H1 (cell line): ENCODE measurements at regions not wholly inside any gene's neighbourhood (a gene's known extent, or its start where the extent isn't known, plus 50 kb on each side); places are given as distances from the start of the nearest gene placed in this dataset.

Experiments
- CTCF ChIA-PET: fragments of 300-600 bp; sonication (Branson Sonifier 250); formaldehyde crosslinking; loops from one replicate; lab custom pipeline; 2021; ENCODE audit not compliant: partially characterized antibody; lab: Charles Lee
- POLR2A ChIA-PET: fragments of 300-600 bp; sonication (Branson Sonifier 250); formaldehyde crosslinking; loops from one replicate; lab custom pipeline; 2021; ENCODE audit warnings: inconsistent platforms; ENCODE audit not compliant: partially characterized antibody; lab: Charles Lee
- DNase-seq, 2 experiments: peaks; one replicate each; pipeline versions ENCODE4 v3.0.0 to v3.0.0-alpha.2; 2010 to 2022; ENCODE audit warnings: low spot score in 2 of 2, low read depth in 1 of 2, mixed read lengths in 1 of 2
- FAIRE-seq: peaks from 2 replicates; lab custom pipeline; 2011; peaks lifted over from hg19 to GRCh38; lab: Jason Lieb, UNC
- H2AFZ ChIP-seq: 2 replicates; pipeline ENCODE4 v1.8.1; 2012; ENCODE audit warnings: low read length, inconsistent platforms
- H2AK5ac ChIP-seq: 2 replicates; pipeline ENCODE4 v1.6.1; 2013; ENCODE audit warnings: low read depth, low read length
- H2BK120ac ChIP-seq: replicated peaks from 2 replicates; pipeline ENCODE3; 2013; ENCODE audit warnings: low read depth, low read length, inconsistent platforms
- H2BK12ac ChIP-seq: 2 replicates; pipeline ENCODE4 v1.6.1; 2013; ENCODE audit warnings: low read depth, low read length
- H2BK15ac ChIP-seq: 2 replicates; pipeline ENCODE4 v1.6.1; 2013; ENCODE audit warnings: low read length
- H2BK20ac ChIP-seq: 2 replicates; pipeline ENCODE4 v1.6.1; 2013; ENCODE audit warnings: low read length
- H2BK5ac ChIP-seq: 2 replicates; pipeline ENCODE4 v1.6.1; 2013; ENCODE audit warnings: low read depth, low read length
- H3K14ac ChIP-seq: 2 replicates; pipeline ENCODE4 v1.6.1; 2013; ENCODE audit warnings: inconsistent platforms; ENCODE audit not compliant: insufficient read length
- H3K18ac ChIP-seq: 2 replicates; pipeline ENCODE4 v1.6.1; 2013; ENCODE audit warnings: low read length; ENCODE audit errors: extremely low read depth
- H3K23ac ChIP-seq: 2 replicates; pipeline ENCODE4 v1.6.1; 2013; ENCODE audit warnings: inconsistent platforms; ENCODE audit not compliant: insufficient read length
- H3K23me2 ChIP-seq: 2 replicates; pipeline ENCODE4 v1.6.1; 2013; ENCODE audit warnings: low read depth, low read length
- H3K27ac ChIP-seq: 2 replicates; pipeline ENCODE4 v1.6.1; 2011; ENCODE audit warnings: low read depth, low read length, inconsistent platforms
- H3K27me3 ChIP-seq, 4 experiments: replicated peaks in 1 of 4; 1 replicate in 1 of 4; 2 replicates in 3 of 4; pipeline versions ENCODE4 v1.6.1 to v1.8.1; 2011 to 2013; ENCODE audit warnings: low read length in 3 of 4, mild to moderate bottlenecking in 3 of 4, inconsistent platforms in 2 of 4, mixed read lengths in 2 of 4, moderate library complexity in 1 of 4; ENCODE audit not compliant: control insufficient read depth in 3 of 4, insufficient read depth in 3 of 4; ENCODE audit errors: extremely low read depth in 1 of 4
- H3K36me3 ChIP-seq, 4 experiments: 2 replicates each; pipeline versions ENCODE4 v1.6.1 to v1.8.1; 2011 to 2013; ENCODE audit warnings: mild to moderate bottlenecking in 4 of 4, low read length in 3 of 4, moderate library complexity in 2 of 4, control low read depth in 1 of 4, inconsistent platforms in 1 of 4; ENCODE audit not compliant: insufficient read depth in 4 of 4, control insufficient read depth in 2 of 4
- H3K4ac ChIP-seq: replicated peaks from 2 replicates; pipeline ENCODE3; 2013; ENCODE audit warnings: low read length, low read depth, mixed read lengths, inconsistent platforms; ENCODE audit not compliant: insufficient read length
- H3K4me1 ChIP-seq, 4 experiments: replicated peaks in 1 of 4; 1 replicate in 1 of 4; 2 replicates in 3 of 4; pipeline versions ENCODE4 v1.6.1 to v1.8.1; 2011 to 2013; ENCODE audit warnings: low read length in 3 of 4, inconsistent platforms in 2 of 4, mixed read lengths in 1 of 4; ENCODE audit not compliant: insufficient read depth in 4 of 4, control insufficient read depth in 3 of 4
- H3K4me2 ChIP-seq, 2 experiments: 2 replicates each; pipeline versions ENCODE4 v1.6.1 to v1.8.1; 2011 to 2013; ENCODE audit warnings: low read depth in 2 of 2, low read length in 2 of 2, control low read depth in 1 of 2, inconsistent platforms in 1 of 2, mild to moderate bottlenecking in 1 of 2; ENCODE audit not compliant: insufficient read depth in 1 of 2
- H3K4me3 ChIP-seq, 4 experiments: fragments of 200-600, 300-600 bp in 1 of 4; sonication (generic), shearing (Covaris generic), sonication (Bioruptor Twin) in 1 of 4; 2 replicates each; pipeline versions ENCODE4 v1.5.1 to v1.8.1; 2011 to 2016; ENCODE audit warnings: low read length in 4 of 4, low read depth in 3 of 4, control low read depth in 2 of 4, inconsistent platforms in 2 of 4, mild to moderate bottlenecking in 2 of 4, mixed read lengths in 1 of 4, moderate library complexity in 1 of 4; ENCODE audit not compliant: insufficient read depth in 2 of 4; ENCODE audit errors: extremely low read depth in 1 of 4
- H3K56ac ChIP-seq: replicated peaks from 2 replicates; pipeline ENCODE3; 2013; ENCODE audit warnings: low read depth, mild to moderate bottlenecking, mixed read lengths, low read length, inconsistent platforms; ENCODE audit not compliant: insufficient read length
- H3K79me1 ChIP-seq: 2 replicates; pipeline ENCODE4 v1.6.1; 2013; ENCODE audit warnings: low read depth, low read length, control low read depth
- H3K79me2 ChIP-seq, 2 experiments: 2 replicates each; pipeline versions ENCODE4 v1.6.1 to v1.8.1; 2012 to 2013; ENCODE audit warnings: low read length in 2 of 2, mild to moderate bottlenecking in 2 of 2, inconsistent platforms in 1 of 2; ENCODE audit not compliant: insufficient read depth in 2 of 2, control insufficient read depth in 1 of 2
- H3K9ac ChIP-seq, 4 experiments: replicated peaks in 1 of 4; 1 replicate in 1 of 4; 2 replicates in 3 of 4; pipeline versions ENCODE4 v1.6.1 to v1.8.1; 2011 to 2013; ENCODE audit warnings: low read depth in 3 of 4, low read length in 3 of 4, control low read depth in 2 of 4, mild to moderate bottlenecking in 2 of 4, moderate library complexity in 2 of 4, inconsistent platforms in 1 of 4; ENCODE audit errors: extremely low read depth in 1 of 4
- H3K9me3 ChIP-seq, 2 experiments: 2 replicates each; pipeline versions ENCODE4 v1.6.1 to v1.8.1; 2012 to 2013; ENCODE audit warnings: mild to moderate bottlenecking in 2 of 2, moderate library complexity in 2 of 2, control low read depth in 1 of 2, inconsistent platforms in 1 of 2, low read depth in 1 of 2, low read length in 1 of 2, mixed read lengths in 1 of 2; ENCODE audit not compliant: insufficient read depth in 2 of 2
- H4K20me1 ChIP-seq, 2 experiments: replicated peaks in 1 of 2; 2 replicates each; pipeline versions ENCODE3 to v1.8.1; 2011 to 2013; ENCODE audit warnings: inconsistent platforms in 2 of 2, low read length in 2 of 2, mild to moderate bottlenecking in 1 of 2; ENCODE audit not compliant: insufficient read depth in 2 of 2, control insufficient read depth in 1 of 2
- H4K5ac ChIP-seq: 2 replicates; pipeline ENCODE4 v1.6.1; 2013; ENCODE audit warnings: low read length, low read depth, mixed read lengths, inconsistent platforms; ENCODE audit not compliant: insufficient read length
- H4K8ac ChIP-seq: 2 replicates; pipeline ENCODE4 v1.8.0; 2013; ENCODE audit warnings: mild to moderate bottlenecking, moderate library complexity, low read length, inconsistent platforms; ENCODE audit not compliant: insufficient read depth; ENCODE audit errors: extremely low read depth
- H4K91ac ChIP-seq: replicated peaks from 2 replicates; pipeline ENCODE3; 2013; ENCODE audit warnings: low read length, mixed read lengths, inconsistent platforms; ENCODE audit not compliant: insufficient read length
- ASH2L ChIP-seq: fragments of 200-600, 300-600 bp; sonication (generic); IDR thresholded peaks from one replicate; pipeline ENCODE4 v1.7.1; 2017; ENCODE audit warnings: low read length
- ATF3 ChIP-seq: IDR thresholded peaks from 2 replicates; pipeline ENCODE4 v1.6.1; 2011; ENCODE audit warnings: low read depth, mild to moderate bottlenecking, low read length; ENCODE audit not compliant: insufficient read depth
- BACH1 ChIP-seq: IDR thresholded peaks from 2 replicates; pipeline ENCODE4 v1.6.1; 2012; ENCODE audit warnings: low read length, improper control_type of control experiment
- CBX8 ChIP-seq: fragments of 300-800, 300-1000 bp; sonication (generic); IDR thresholded peaks from 2 replicates; pipeline ENCODE4 v1.7.1; 2016; ENCODE audit warnings: low read depth, low read length, borderline replicate concordance
- GTF2F1 ChIP-seq: IDR thresholded peaks from 2 replicates; pipeline ENCODE4 v1.6.1; 2012; ENCODE audit warnings: low read depth, low read length, improper control_type of control experiment, borderline replicate concordance
- JUN ChIP-seq: IDR thresholded peaks from 2 replicates; pipeline ENCODE4 v1.6.1; 2011; ENCODE audit warnings: low read depth, mild to moderate bottlenecking, improper control_type of control experiment, low read length
- JUND ChIP-seq: IDR thresholded peaks from 2 replicates; pipeline ENCODE4 v1.6.1; 2011; ENCODE audit warnings: mild to moderate bottlenecking, improper control_type of control experiment, low read length
- NANOG ChIP-seq: IDR thresholded peaks from 2 replicates; pipeline ENCODE4 v1.6.1; 2011; ENCODE audit warnings: low read length, low read depth, mild to moderate bottlenecking, inconsistent platforms; ENCODE audit not compliant: insufficient read depth, poor library complexity, severe bottlenecking
- POLR2AphosphoS5 ChIP-seq: IDR thresholded peaks from 2 replicates; pipeline ENCODE4 v1.6.1; 2011; ENCODE audit warnings: low read depth, low read length
- POU5F1 ChIP-seq: IDR thresholded peaks from 2 replicates; pipeline ENCODE4 v1.6.1; 2011; ENCODE audit warnings: low read depth, mild to moderate bottlenecking, low read length, moderate library complexity
- SP2 ChIP-seq: IDR thresholded peaks from 2 replicates; pipeline ENCODE4 v1.6.1; 2012; ENCODE audit warnings: mild to moderate bottlenecking, low read length, inconsistent platforms
- SP4 ChIP-seq: IDR thresholded peaks from 2 replicates; pipeline ENCODE4 v1.6.1; 2012; ENCODE audit warnings: low read length, inconsistent platforms
- TEAD4 ChIP-seq: IDR thresholded peaks from 2 replicates; pipeline ENCODE4 v1.6.1; 2012; ENCODE audit warnings: low read depth, low read length, inconsistent platforms, mixed read lengths
- ZNF274 ChIP-seq: IDR thresholded peaks from 2 replicates; pipeline ENCODE4 v1.7.0; 2012; ENCODE audit warnings: low read length, borderline replicate concordance; ENCODE audit errors: extremely low read depth
- WGBS, 2 experiments: shearing (Covaris generic) in 1 of 2; methylation state at CpG; one replicate each; pipeline versions ENCODE4 v1.1.6 to v1.1.7; 2013 to 2015; ENCODE audit warnings: low lambda C conversion rate in 2 of 2, mixed read lengths in 2 of 2, inconsistent platforms in 1 of 2, low coverage in 1 of 2, missing lambda C conversion rate in 1 of 2; ENCODE audit not compliant: insufficient replicate concordance in 2 of 2, insufficient coverage in 1 of 2, insufficient read length in 1 of 2; ENCODE audit errors: extremely low coverage in 1 of 2, missing lambda C conversion rate in 1 of 2; 5-methylcytosine and 5-hydroxymethylcytosine counted together
- TF ChIP-seq, protein P1 (sequence below): IDR thresholded peaks from 2 replicates; pipeline ENCODE4 v1.6.1; 2011; ENCODE audit warnings: low read length, improper control_type of control experiment

DNA sequence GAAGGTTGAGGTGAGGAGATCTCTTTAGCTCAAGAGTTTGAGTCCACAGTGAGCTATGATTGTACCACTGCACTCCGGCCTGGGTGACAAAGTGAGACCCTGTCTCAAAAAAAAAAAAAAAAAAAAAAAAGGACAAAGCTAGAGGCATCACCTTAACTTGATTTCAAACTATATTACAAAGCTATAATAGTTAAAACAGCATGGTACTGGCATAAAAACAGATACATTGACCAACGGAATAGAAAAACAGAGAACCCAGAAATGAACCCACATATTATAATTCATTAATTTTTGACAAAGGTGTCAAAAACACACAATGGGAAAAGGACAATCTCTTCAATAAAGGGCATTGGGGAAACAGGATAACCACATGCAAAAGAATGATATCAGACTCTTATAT is 50.8 kb upstream of the MBOAT1 start:
- ChIA-PET CTCF (interaction anchor here (0.6 kb wide), 1 partner anchor 444 kb away, joined by 3 read pairs; no protein-coding TSS in a partner anchor), POLR2A (no interaction called here)
- H3K23ac ChIP-seq = no peak overlapping the region
- no peak overlapping the region for H3K4me2 ChIP-seq
- FAIRE-seq (no peak), DNase-seq (no peak)
- no peaks in the 10 kb centered on the region for H3K27me3 ChIP-seq
- no peaks in the 10 kb centered on the region for H3K23me2 ChIP-seq
- H3K18ac ChIP-seq = no peak overlapping the region
- H4K20me1 ChIP-seq = no peaks in the 10 kb centered on the region
- H3K9ac ChIP-seq = no peak overlapping the region
- no peaks in the 10 kb centered on the region for H3K9me3 ChIP-seq
- H2AK5ac ChIP-seq = no peak overlapping the region
- no peak overlapping the region for H2BK120ac ChIP-seq
- no peaks in the 10 kb centered on the region for H3K36me3 ChIP-seq
- no peak overlapping the region for H2BK12ac ChIP-seq
- no peak overlapping the region for H4K8ac ChIP-seq
- no peak overlapping the region for H2BK15ac ChIP-seq
- no peaks in the 10 kb centered on the region for H3K4me1 ChIP-seq
- no peak overlapping the region for H2AFZ ChIP-seq
- no peak overlapping the region for H3K27ac ChIP-seq
- no peak overlapping the region for H3K4me3 ChIP-seq
- 88% methylated on average over 2 of the region's 2 CpGs; no CpG with 5 or more reads in 1 of the 2 experiments for WGBS, 2 experiments
- H3K79me2 ChIP-seq = no peaks in the 10 kb centered on the region
- no peak overlapping the region for H3K14ac ChIP-seq
- no peak overlapping the region for H2BK5ac ChIP-seq
- no peak overlapping the region for H4K91ac ChIP-seq
- no peak overlapping the region for H3K4ac ChIP-seq
- no peak overlapping the region for H4K5ac ChIP-seq
- no peaks in the 10 kb centered on the region for H3K79me1 ChIP-seq
- no peak overlapping the region for H2BK20ac ChIP-seq
- H3K56ac ChIP-seq = no peak overlapping the region
- TF ChIP-seq JUND (no peak), POU5F1 (no peak), GTF2F1 (no peak), ATF3 (no peak), TEAD4 (no peak), CBX8 (no peak), SP2 (no peak), NANOG (no peak), POLR2AphosphoS5 (no peak), ASH2L (no peak), JUN (no peak), BACH1 (no peak), ZNF274 (no peak), SP4 (no peak)
- TF ChIP-seq, protein P1, sequence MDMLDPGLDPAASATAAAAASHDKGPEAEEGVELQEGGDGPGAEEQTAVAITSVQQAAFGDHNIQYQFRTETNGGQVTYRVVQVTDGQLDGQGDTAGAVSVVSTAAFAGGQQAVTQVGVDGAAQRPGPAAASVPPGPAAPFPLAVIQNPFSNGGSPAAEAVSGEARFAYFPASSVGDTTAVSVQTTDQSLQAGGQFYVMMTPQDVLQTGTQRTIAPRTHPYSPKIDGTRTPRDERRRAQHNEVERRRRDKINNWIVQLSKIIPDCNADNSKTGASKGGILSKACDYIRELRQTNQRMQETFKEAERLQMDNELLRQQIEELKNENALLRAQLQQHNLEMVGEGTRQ = no peak
